ENCODE measurements at regions not wholly inside any gene's neighbourhood (a gene's known extent, or its start where the extent isn't known, plus 50 kb on each side); places are given as distances from the start of the nearest gene placed in this dataset.

DNA sequence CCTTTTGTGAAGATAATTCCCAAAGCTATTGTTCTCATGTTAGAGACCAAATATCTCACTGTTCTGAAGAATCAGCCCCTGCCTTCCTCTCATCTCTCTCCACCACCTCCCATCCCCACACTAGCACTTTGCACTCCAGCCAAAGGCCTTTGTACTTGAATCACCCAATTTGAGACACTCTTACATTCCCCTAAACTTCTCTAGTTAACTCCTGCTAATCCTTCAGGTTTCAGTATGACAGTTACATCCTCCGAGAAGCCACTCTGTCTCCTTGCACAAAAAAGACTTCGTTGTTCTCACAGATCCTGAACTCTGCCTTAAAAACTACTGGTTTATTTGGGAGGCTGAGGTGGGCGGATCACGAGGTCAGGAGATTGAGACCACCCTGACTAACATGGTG is 227.5 kb downstream of the PIK3R1 start:
- peaks cover 0 to 7% of the 10 kb centered on the region in 2 experiments; a peak in 2 of 5 replicates for H3K4me1 ChIP-seq (replicated peaks in 1 of 2; ENCODE audit: control insufficient read depth in 2 of 2, insufficient read depth in 2 of 2, low read length in 2 of 2)
- FAIRE-seq (no peak), ATAC-seq (no peak; the same call in 2 of the 3 replicates), DNase-seq (ENCODE audit: extremely low read depth in 1 of 4, low spot score in 3 of 4) (no peak)
- no peak overlapping the region for H3K4me3 ChIP-seq
- H3K9me3 ChIP-seq (replicated peaks; ENCODE audit: control insufficient read depth, insufficient read depth, low read depth, low read length): no peaks in the 10 kb centered on the region
- no peak overlapping the region for H3K27ac ChIP-seq (ENCODE audit: extremely low read depth, low read depth, low read length)
- intact Hi-C loops (cut with micrococcal nuclease) (no loop called here), in situ Hi-C loops (cut with MboI) (no loop called here)
- BruUV-seq (replicated peaks): no TSS peak
- H3K4me2 ChIP-seq (ENCODE audit: insufficient read depth, low read length): no peak overlapping the region
- no peaks in the 10 kb centered on the region for H3K36me3 ChIP-seq (ENCODE audit: control insufficient read depth, insufficient read depth, low read length)
- H3K9me1 ChIP-seq (ENCODE audit: control insufficient read depth, insufficient read depth, low read length): no peaks in the 10 kb centered on the region
- no peaks in the 10 kb centered on the region for H3K79me2 ChIP-seq (ENCODE audit: control insufficient read depth, insufficient read depth, low read length)
- H3K27me3 ChIP-seq (ENCODE audit: control insufficient read depth in 2 of 2, insufficient read depth in 2 of 2, low read length in 2 of 2): no peaks in the 10 kb centered on the region
- H4K20me1 ChIP-seq (replicated peaks; ENCODE audit: control insufficient read depth, insufficient read depth, low read length): no peaks in the 10 kb centered on the region
- ChIA-PET POLR2A (interaction anchor here (0.6 to 1.1 kb wide), 2 partner anchors 9 to 14 kb away, joined by 3 read pairs; no protein-coding TSS in a partner anchor), CTCF (ENCODE audit: low intra/inter-chr PET ratio) (no interaction called here)
- no peak overlapping the region for H3K9ac ChIP-seq (ENCODE audit: insufficient read depth in 1 of 2, low read depth in 2 of 2, low read length in 2 of 2)
- 67% methylated on average over 4 of the region's 4 CpGs for WGBS (ENCODE audit: insufficient coverage, low coverage, missing lambda C conversion rate)
- TF ChIP-seq, protein P1, sequence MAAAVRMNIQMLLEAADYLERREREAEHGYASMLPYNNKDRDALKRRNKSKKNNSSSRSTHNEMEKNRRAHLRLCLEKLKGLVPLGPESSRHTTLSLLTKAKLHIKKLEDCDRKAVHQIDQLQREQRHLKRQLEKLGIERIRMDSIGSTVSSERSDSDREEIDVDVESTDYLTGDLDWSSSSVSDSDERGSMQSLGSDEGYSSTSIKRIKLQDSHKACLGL (CRISPR knock-in tag; IDR thresholded peaks at IDR 0.05; ENCODE audit: borderline replicate concordance, poor library complexity, severe bottlenecking): no peak
- TF ChIP-seq ZNF398 (CRISPR knock-in tag; IDR thresholded peaks at IDR 0.05) (no peak), POLR3A (IDR thresholded peaks at IDR 0.05; ENCODE audit: borderline replicate concordance, extremely low read depth, insufficient read depth, insufficient read length) (no peak)
- TF ChIP-seq, protein P2, sequence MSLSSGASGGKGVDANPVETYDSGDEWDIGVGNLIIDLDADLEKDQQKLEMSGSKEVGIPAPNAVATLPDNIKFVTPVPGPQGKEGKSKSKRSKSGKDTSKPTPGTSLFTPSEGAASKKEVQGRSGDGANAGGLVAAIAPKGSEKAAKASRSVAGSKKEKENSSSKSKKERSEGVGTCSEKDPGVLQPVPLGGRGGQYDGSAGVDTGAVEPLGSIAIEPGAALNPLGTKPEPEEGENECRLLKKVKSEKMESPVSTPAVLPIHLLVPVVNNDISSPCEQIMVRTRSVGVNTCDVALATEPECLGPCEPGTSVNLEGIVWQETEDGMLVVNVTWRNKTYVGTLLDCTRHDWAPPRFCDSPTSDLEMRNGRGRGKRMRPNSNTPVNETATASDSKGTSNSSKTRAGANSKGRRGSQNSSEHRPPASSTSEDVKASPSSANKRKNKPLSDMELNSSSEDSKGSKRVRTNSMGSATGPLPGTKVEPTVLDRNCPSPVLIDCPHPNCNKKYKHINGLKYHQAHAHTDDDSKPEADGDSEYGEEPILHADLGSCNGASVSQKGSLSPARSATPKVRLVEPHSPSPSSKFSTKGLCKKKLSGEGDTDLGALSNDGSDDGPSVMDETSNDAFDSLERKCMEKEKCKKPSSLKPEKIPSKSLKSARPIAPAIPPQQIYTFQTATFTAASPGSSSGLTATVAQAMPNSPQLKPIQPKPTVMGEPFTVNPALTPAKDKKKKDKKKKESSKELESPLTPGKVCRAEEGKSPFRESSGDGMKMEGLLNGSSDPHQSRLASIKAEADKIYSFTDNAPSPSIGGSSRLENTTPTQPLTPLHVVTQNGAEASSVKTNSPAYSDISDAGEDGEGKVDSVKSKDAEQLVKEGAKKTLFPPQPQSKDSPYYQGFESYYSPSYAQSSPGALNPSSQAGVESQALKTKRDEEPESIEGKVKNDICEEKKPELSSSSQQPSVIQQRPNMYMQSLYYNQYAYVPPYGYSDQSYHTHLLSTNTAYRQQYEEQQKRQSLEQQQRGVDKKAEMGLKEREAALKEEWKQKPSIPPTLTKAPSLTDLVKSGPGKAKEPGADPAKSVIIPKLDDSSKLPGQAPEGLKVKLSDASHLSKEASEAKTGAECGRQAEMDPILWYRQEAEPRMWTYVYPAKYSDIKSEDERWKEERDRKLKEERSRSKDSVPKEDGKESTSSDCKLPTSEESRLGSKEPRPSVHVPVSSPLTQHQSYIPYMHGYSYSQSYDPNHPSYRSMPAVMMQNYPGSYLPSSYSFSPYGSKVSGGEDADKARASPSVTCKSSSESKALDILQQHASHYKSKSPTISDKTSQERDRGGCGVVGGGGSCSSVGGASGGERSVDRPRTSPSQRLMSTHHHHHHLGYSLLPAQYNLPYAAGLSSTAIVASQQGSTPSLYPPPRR (CRISPR knock-in tag; IDR thresholded peaks at IDR 0.05; ENCODE audit: borderline replicate concordance): no peak
- no peak overlapping the region; the same call in 1 of the 2 replicates for H2AFZ ChIP-seq (ENCODE audit: low read depth, low read length)

All from K562 (cell line).